ENCODE measurements at regions not wholly inside any gene's neighbourhood (a gene's known extent, or its start where the extent isn't known, plus 50 kb on each side); places are given as distances from the start of the nearest gene placed in this dataset.

- TF ChIP-seq EZH2phosphoT487 (IDR thresholded peaks at IDR 0.05; ENCODE audit: insufficient read depth, low read depth), result no peak
- no peak for TF ChIP-seq EZH2 (IDR thresholded peaks at IDR 0.05; ENCODE audit: insufficient read depth, poor library complexity, severe bottlenecking)
Measured at GRCh38 chr15:97592778-97593177, 367.7 kb upstream of the ARRDC4 start.

Measured in GM23248 (cell line).